Renal cortex interstitium (tissue), 11 donors: ENCODE measurements at regions not wholly inside any gene's neighbourhood (a gene's known extent, or its start where the extent isn't known, plus 50 kb on each side); places are given as distances from the start of the nearest gene placed in this dataset.

Experiments
- DNase-seq, 11 donors: peaks; one replicate each; pipeline ENCODE4 v3.0.0-alpha.2; 2013; ENCODE audit warnings: low read depth in 9 of 11, low spot score in 4 of 11; ENCODE audit errors: extremely low read depth in 1 of 11

GRCh38 chr14:83535444-83535843 lies 1994.5 kb upstream of the FLRT2 start:
- no peak for DNase-seq

- DNase-seq = no peak
Observed at GRCh38 chr14:83541147-83541546, 1988.8 kb upstream of the FLRT2 start.

GRCh38 chr14:83548061-83548839 lies 1981.7 kb upstream of the FLRT2 start:
- DNase-seq = peak in 8 of 11 donors; percentile 5 to 26 (median 23)

- DNase-seq = no peak
Observed at GRCh38 chr14:83556065-83556464, 1973.9 kb upstream of the FLRT2 start.

- DNase-seq = no peak
Observed at GRCh38 chr14:83556746-83557453, 1973.0 kb upstream of the FLRT2 start.

- no peak for DNase-seq
Observed at GRCh38 chr14:83558946-83559345, 1971.0 kb upstream of the FLRT2 start.

- no peak for DNase-seq
Observed at GRCh38 chr14:83559721-83560120, 1970.2 kb upstream of the FLRT2 start.

GRCh38 chr14:83561261-83561660 lies 1968.7 kb upstream of the FLRT2 start:
- DNase-seq = no peak

GRCh38 chr14:83566567-83566966 lies 1963.4 kb upstream of the FLRT2 start:
- no peak for DNase-seq

GRCh38 chr14:83568141-83568540 lies 1961.8 kb upstream of the FLRT2 start:
- no peak for DNase-seq

- DNase-seq = no peak
Observed at GRCh38 chr14:83575301-83575700, 1954.6 kb upstream of the FLRT2 start.

- DNase-seq = no peak
Observed at GRCh38 chr14:83583201-83583600, 1946.7 kb upstream of the FLRT2 start.

- no peak for DNase-seq
Observed at GRCh38 chr14:83594874-83595273, 1935.1 kb upstream of the FLRT2 start.

GRCh38 chr14:83607682-83608081 lies 1922.3 kb upstream of the FLRT2 start:
- DNase-seq = no peak

GRCh38 chr14:83611491-83611890 lies 1918.5 kb upstream of the FLRT2 start:
- DNase-seq = no peak

- DNase-seq = no peak
Observed at GRCh38 chr14:83611906-83612390, 1918.0 kb upstream of the FLRT2 start.

- no peak for DNase-seq
Observed at GRCh38 chr14:83614956-83615355, 1915.0 kb upstream of the FLRT2 start.

GRCh38 chr14:83624541-83624940 lies 1905.4 kb upstream of the FLRT2 start:
- no peak for DNase-seq

GRCh38 chr14:83632375-83632774 lies 1897.6 kb upstream of the FLRT2 start:
- no peak for DNase-seq

- no peak for DNase-seq
Observed at GRCh38 chr14:83638748-83639504, 1891.0 kb upstream of the FLRT2 start.
